KMS-11 (cell line): ENCODE measurements at regions not wholly inside any gene's neighbourhood (a gene's known extent, or its start where the extent isn't known, plus 50 kb on each side); places are given as distances from the start of the nearest gene placed in this dataset.

Experiments used
- H2AFZ ChIP-seq: fragments of 200-600 bp; sonication (generic); 2 replicates; pipeline ENCODE4 v1.6.1; 2016; ENCODE audit warnings: antibody characterized with exemption, mixed run types, low read depth
- H3K27ac ChIP-seq: fragments of 200-600 bp; sonication (generic); 2 replicates; pipeline ENCODE4 v1.6.1; 2016; ENCODE audit warnings: mild to moderate bottlenecking, mixed run types
- H3K27me3 ChIP-seq: fragments of 200-600 bp; sonication (generic); 2 replicates; pipeline ENCODE4 v1.6.1; 2017; ENCODE audit warnings: mild to moderate bottlenecking, low read depth, mixed run types, moderate library complexity; ENCODE audit not compliant: insufficient read depth
- H3K36me3 ChIP-seq: fragments of 200-600 bp; sonication (generic); 2 replicates; pipeline ENCODE4 v1.6.1; 2017; ENCODE audit warnings: mild to moderate bottlenecking, mixed run types; ENCODE audit not compliant: insufficient read depth
- H3K4me1 ChIP-seq: fragments of 200-600 bp; sonication (generic); 2 replicates; pipeline ENCODE4 v1.6.1; 2016; ENCODE audit warnings: mild to moderate bottlenecking, low read depth, mixed run types; ENCODE audit not compliant: poor library complexity, severe bottlenecking
- H3K4me2 ChIP-seq: fragments of 200-600 bp; sonication (generic); 2 replicates; pipeline ENCODE4 v1.7.0; 2016; ENCODE audit warnings: mild to moderate bottlenecking, mixed run types
- H3K4me3 ChIP-seq: fragments of 200-600 bp; sonication (generic); IDR thresholded peaks from 2 replicates; pipeline ENCODE4 v1.6.1; 2017; ENCODE audit warnings: low read depth, low read length, mixed read lengths; ENCODE audit not compliant: insufficient read depth
- H3K79me2 ChIP-seq: fragments of 200-600 bp; sonication (generic); 2 replicates; pipeline ENCODE4 v1.6.1; 2016; ENCODE audit warnings: low read depth, mixed run types; ENCODE audit not compliant: insufficient read depth
- H3K9ac ChIP-seq: fragments of 200-600 bp; sonication (generic); 2 replicates; pipeline ENCODE4 v1.6.1; 2016; ENCODE audit warnings: mild to moderate bottlenecking, mixed run types
- H4K20me1 ChIP-seq: fragments of 200-600 bp; sonication (generic); 2 replicates; pipeline ENCODE4 v1.6.1; 2016; ENCODE audit warnings: mild to moderate bottlenecking, mixed run types; ENCODE audit not compliant: insufficient read depth
- CTCF ChIP-seq: fragments of 200-600 bp; sonication (generic); conservative IDR thresholded peaks from 2 replicates; pipeline ENCODE4 v1.6.1; 2017; ENCODE audit warnings: low read depth, mild to moderate bottlenecking, antibody characterized with exemption, low read length, moderate library complexity, mixed read lengths

GRCh38 chr6:22394691-22395090 lies 97.9 kb upstream of the PRL start:
- H3K4me2 ChIP-seq = no peak overlapping the region
- no peak for TF ChIP-seq CTCF
- H3K79me2 ChIP-seq = no peaks in the 10 kb centered on the region
- no peak overlapping the region for H2AFZ ChIP-seq
- no peak overlapping the region for H3K9ac ChIP-seq
- H3K4me3 ChIP-seq = no peak overlapping the region
- H3K36me3 ChIP-seq = no peaks in the 10 kb centered on the region
- no peaks in the 10 kb centered on the region for H3K27me3 ChIP-seq
- H3K4me1 ChIP-seq = no peaks in the 10 kb centered on the region
- H3K27ac ChIP-seq = no peak overlapping the region
- H4K20me1 ChIP-seq = no peaks in the 10 kb centered on the region

- H3K27me3 ChIP-seq = no peaks in the 10 kb centered on the region
- H3K79me2 ChIP-seq = no peaks in the 10 kb centered on the region
- no peak for TF ChIP-seq CTCF
- no peak overlapping the region for H3K4me2 ChIP-seq
- H3K4me3 ChIP-seq = no peak overlapping the region
- no peak overlapping the region for H2AFZ ChIP-seq
- H3K4me1 ChIP-seq = no peaks in the 10 kb centered on the region
- H3K27ac ChIP-seq = no peak overlapping the region
- no peaks in the 10 kb centered on the region for H3K36me3 ChIP-seq
- H3K9ac ChIP-seq = no peak overlapping the region
- H4K20me1 ChIP-seq = no peaks in the 10 kb centered on the region
These were observed 102.9 kb upstream of the PRL start for GRCh38 chr6:22399693-22400092.

- Histone ChIP-seq H3K27ac (no peak overlapping the region), H2AFZ (no peak overlapping the region), H3K4me2 (no peak overlapping the region), H3K27me3 (no peaks in the 10 kb centered on the region), H3K36me3 (no peaks in the 10 kb centered on the region), H3K79me2 (no peaks in the 10 kb centered on the region), H3K4me3 (no peak overlapping the region), H3K9ac (no peak overlapping the region), H4K20me1 (no peaks in the 10 kb centered on the region), H3K4me1 (no peaks in the 10 kb centered on the region)
- no peak for TF ChIP-seq CTCF
These were observed 104.4 kb upstream of the PRL start for GRCh38 chr6:22401206-22401605.

- Histone ChIP-seq H3K4me3 (no peak overlapping the region), H3K4me1 (no peaks in the 10 kb centered on the region), H3K79me2 (no peaks in the 10 kb centered on the region), H4K20me1 (no peaks in the 10 kb centered on the region), H2AFZ (no peak overlapping the region), H3K27ac (no peak overlapping the region), H3K9ac (no peak overlapping the region), H3K36me3 (no peaks in the 10 kb centered on the region), H3K27me3 (no peaks in the 10 kb centered on the region), H3K4me2 (no peak overlapping the region)
- no peak for TF ChIP-seq CTCF
These were observed 105.1 kb upstream of the PRL start for GRCh38 chr6:22401932-22402331.

- no peak overlapping the region for H3K9ac ChIP-seq
- no peak overlapping the region for H3K27ac ChIP-seq
- H3K27me3 ChIP-seq = no peaks in the 10 kb centered on the region
- no peaks in the 10 kb centered on the region for H4K20me1 ChIP-seq
- H3K79me2 ChIP-seq = no peaks in the 10 kb centered on the region
- no peak overlapping the region for H3K4me2 ChIP-seq
- H3K36me3 ChIP-seq = no peaks in the 10 kb centered on the region
- no peaks in the 10 kb centered on the region for H3K4me1 ChIP-seq
- no peak for TF ChIP-seq CTCF
- H2AFZ ChIP-seq = no peak overlapping the region
- H3K4me3 ChIP-seq = no peak overlapping the region
These were observed 112.7 kb upstream of the PRL start for GRCh38 chr6:22409486-22409885.
